Fibroblast of the conjunctiva (primary cell): ENCODE measurements at regions not wholly inside any gene's neighbourhood (a gene's known extent, or its start where the extent isn't known, plus 50 kb on each side); places are given as distances from the start of the nearest gene placed in this dataset.
"Not testable (repeated sequence)": the region's sequence is repeated elsewhere in the genome, so short reads cannot be mapped to it uniquely, and the experiment has no call there.

ENCODE experiments used
- DNase-seq: peaks from one replicate; pipeline ENCODE4 v3.0.0-alpha.2; 2010; ENCODE audit warnings: low read depth

DNA sequence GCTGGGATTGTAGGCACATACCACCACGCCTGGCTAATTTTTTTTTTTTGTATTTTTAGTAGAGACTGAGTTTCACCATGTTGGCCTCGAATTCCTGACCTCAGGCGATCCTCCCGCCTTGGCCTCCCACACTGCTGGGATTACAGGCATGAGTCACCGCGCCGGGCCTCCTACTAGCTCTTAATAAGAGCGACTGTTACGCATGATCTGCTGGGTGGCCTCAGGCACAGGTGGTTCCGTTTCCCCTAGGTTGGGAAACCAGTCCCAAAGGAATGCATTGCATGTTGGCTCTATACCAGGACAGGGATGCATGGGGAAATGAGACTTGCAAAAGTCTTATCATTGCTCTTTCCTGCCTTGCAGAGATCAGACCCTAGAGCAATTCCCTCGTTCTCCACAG lies 184.7 kb upstream of the PPP1R26 start:
- DNase-seq, result no peak

DNA sequence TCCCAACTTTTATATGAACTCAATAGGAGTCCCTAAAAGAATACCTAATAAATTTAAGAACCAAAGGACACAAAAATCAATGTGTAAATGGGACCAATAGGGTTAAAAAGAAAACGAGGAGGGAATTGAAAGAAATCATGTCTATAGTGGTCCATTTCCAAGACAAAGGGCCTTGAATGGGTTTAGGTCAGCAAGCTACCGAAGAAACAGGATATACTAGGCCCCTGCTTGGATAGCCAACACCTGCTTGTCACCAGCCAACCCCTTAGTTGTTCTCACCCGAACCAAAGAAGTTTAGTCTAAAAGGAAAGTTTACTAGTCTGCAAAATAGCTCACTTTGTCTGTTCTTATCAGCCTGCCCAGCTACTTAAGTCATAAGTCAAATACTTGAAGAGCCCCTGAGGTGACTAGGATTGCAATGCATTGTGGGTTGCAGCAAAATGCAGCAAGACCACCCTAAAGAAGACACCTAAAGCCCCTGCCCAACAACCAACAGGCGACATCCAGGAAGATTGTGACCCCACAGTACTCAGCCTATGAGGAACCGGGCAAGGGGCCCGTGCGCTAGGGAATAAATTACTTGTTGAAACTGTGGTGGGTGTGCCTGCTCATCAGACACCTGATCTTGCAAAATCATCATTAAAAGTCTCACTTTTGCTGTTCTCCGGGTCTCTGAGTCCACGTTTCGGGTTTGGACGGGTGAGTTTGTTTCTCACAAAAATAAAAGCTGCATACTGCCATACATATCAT lies 183.9 kb upstream of the PPP1R26 start:
- DNase-seq, result no peak

GRCh38 chr9:135296735-135297455 lies 182.7 kb upstream of the PPP1R26 start:
- no peak for DNase-seq

- DNase-seq, result no peak
These were observed 182.0 kb upstream of the PPP1R26 start for GRCh38 chr9:135297456-135298075.

GRCh38 chr9:135299239-135299590 lies 180.4 kb upstream of the PPP1R26 start:
- DNase-seq, result no peak

DNA sequence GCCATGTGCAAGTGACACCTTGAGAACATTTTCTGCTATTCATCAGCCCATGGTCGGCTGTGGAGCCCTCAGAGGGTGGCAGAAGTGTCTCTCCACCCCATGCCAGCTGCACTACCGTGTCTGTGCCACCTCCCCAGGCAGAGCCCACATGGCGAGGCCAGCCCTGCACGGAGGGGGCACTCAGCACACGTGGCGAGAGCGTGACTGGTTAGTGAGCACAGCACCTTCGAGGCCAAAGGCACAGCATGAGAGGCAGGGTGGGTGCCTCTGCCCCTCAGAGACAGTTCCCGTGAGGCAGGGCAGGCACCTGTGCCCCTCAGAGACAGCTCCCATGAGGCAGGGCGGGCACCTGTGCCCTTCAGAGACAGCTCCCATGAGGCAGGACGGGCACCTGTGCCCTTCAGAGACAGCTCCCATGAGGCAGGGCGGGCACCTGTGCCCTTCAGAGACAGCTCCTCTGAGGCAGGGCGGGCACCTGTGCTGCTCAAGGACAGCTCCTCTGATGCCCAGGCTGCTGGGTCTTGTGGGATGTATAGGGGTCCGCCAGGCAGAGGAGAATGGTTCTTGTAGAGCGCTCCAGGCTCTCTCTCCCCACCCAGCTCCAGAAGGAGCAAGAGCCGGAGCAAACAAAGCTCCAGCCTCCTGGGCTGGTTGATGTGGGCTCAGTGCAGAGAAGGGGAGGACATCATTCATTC lies 179.8 kb upstream of the PPP1R26 start:
- no peak for DNase-seq

DNA sequence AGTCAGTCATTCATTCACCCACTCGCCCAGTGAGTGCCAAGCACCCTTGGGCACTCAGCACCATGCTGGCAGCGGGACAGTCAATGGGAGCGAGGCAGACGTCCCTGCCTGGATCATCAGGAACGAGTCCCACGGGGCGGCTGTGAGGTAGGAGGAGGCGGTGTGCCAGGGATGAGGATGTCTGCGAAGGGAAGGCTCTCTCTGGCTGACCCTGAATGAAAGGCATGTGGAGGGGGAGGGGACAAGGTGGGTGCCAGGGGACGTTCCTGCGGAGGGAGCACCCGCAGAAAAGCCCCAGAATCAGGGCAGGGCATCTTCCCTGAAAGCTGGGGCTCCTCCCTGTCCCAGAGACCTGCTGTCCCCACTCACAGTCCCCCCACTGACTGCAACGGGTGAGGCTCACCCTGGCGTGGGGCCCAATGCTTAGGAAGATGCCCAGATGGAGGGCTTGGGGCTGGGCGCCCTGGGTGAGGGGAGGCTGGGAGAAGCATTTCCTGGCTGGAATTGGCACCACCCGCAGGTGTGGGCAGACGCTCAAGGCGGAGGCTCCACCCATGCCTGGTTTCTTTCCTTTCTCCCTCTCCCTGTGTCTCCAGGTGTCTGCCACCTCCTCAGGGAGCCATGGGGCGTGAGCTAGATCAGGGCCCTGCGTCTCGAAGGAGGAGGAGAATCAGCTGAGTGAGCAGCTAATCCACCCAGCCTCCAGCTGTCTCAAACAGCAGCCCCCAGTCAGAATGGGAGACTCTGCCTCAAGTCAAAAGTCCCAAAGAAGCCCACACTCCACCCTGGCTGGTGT lies 179.0 kb upstream of the PPP1R26 start:
- no peak for DNase-seq

- no peak for DNase-seq
These were observed 178.0 kb upstream of the PPP1R26 start for GRCh38 chr9:135301271-135302263.

GRCh38 chr9:135302329-135303279 lies 177.0 kb upstream of the PPP1R26 start:
- DNase-seq, result no peak

- DNase-seq, result no peak
These were observed 176.3 kb upstream of the PPP1R26 start for GRCh38 chr9:135303280-135303647.

GRCh38 chr9:135303865-135304499 lies 175.6 kb upstream of the PPP1R26 start:
- DNase-seq, result no peak

GRCh38 chr9:135304886-135305285 lies 174.7 kb upstream of the PPP1R26 start:
- no peak for DNase-seq

- no peak for DNase-seq
These were observed 173.9 kb upstream of the PPP1R26 start for GRCh38 chr9:135305546-135306180.

DNA sequence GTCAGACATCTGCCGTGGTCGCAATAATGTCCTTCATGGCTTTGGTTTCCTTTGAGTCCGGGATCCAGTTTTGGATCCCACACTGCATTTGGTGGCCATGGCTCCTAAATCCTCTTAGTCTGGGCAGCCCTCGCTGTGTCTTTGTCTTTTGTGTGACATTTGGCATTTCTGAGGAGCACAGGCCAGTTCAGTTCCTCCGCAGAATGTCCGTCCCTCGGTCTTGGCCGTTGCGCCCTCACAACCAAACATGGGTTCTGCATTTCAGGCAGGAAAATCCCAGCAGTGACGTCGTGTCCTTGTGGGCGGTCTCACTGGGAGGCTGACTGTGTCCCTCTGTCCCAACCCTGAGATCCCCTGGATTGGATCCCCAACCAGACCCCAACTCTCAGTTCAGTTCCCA lies 172.9 kb upstream of the PPP1R26 start:
- no peak for DNase-seq

DNA sequence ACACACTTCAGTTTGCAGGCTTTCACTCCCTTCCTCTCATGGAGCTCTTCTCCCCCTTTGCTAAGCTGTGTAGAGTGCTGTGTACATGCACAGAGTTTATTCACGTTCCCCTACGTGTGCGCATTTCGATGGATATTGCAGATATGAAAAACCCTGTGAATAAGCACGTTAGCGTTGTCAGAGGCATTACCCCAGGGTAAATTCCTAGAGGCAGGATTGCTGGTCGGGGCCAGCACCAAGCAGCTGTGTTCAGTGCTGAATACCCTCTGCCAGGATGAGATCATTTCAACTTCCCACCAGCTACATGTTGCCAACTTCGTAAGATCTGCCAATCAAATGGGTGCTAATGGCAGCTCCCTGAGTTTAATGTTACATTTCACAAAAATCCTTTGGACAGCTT lies 172.3 kb upstream of the PPP1R26 start:
- DNase-seq, result no peak

GRCh38 chr9:135307919-135308318 lies 171.7 kb upstream of the PPP1R26 start:
- DNase-seq, result not testable (repeated sequence)

GRCh38 chr9:135308821-135309762 lies 170.5 kb upstream of the PPP1R26 start:
- no peak for DNase-seq
